Skeletal muscle tissue (tissue), 3 donors: ENCODE measurements at regions not wholly inside any gene's neighbourhood (a gene's known extent, or its start where the extent isn't known, plus 50 kb on each side); places are given as distances from the start of the nearest gene placed in this dataset.

ENCODE experiments used
- H3K27ac ChIP-seq: one replicate; pipeline ENCODE4 v1.7.0; 2013; ENCODE audit warnings: mild to moderate bottlenecking, low read depth, low read length, inconsistent platforms
- H3K27me3 ChIP-seq, 3 donors: one replicate each; pipeline ENCODE4 v1.7.0; 2013; ENCODE audit warnings: low read length in 3 of 3; ENCODE audit not compliant: control insufficient read depth in 3 of 3, insufficient read depth in 3 of 3
- H3K36me3 ChIP-seq, 3 donors: one replicate each; pipeline ENCODE4 v1.7.0; 2013; ENCODE audit warnings: low read length in 3 of 3; ENCODE audit not compliant: control insufficient read depth in 3 of 3, insufficient read depth in 3 of 3
- H3K4me1 ChIP-seq, 3 donors: one replicate each; pipeline ENCODE4 v1.7.0; 2013; ENCODE audit warnings: low read length in 3 of 3, mild to moderate bottlenecking in 3 of 3; ENCODE audit not compliant: control insufficient read depth in 3 of 3, insufficient read depth in 3 of 3
- H3K4me3 ChIP-seq, 3 donors: one replicate each; pipeline ENCODE4 v1.7.0; 2013; ENCODE audit warnings: low read length in 3 of 3
- H3K9ac ChIP-seq, 3 donors: one replicate each; pipeline ENCODE4 v1.7.0; 2013; ENCODE audit warnings: low read length in 3 of 3, mild to moderate bottlenecking in 3 of 3, moderate library complexity in 2 of 3, low read depth in 1 of 3
- H3K9me3 ChIP-seq, 3 donors: one replicate each; pipeline ENCODE4 v1.7.0; 2013; ENCODE audit warnings: low read length in 3 of 3; ENCODE audit not compliant: control insufficient read depth in 3 of 3
- donor health status: Osteomylitis.

GRCh38 chr14:104388011-104388521, 191.5 kb upstream of the C14orf180 start:
- no peaks in the 10 kb centered on the region for H3K36me3 ChIP-seq
- peaks cover 0 to 11% (median 0%) of the 10 kb centered on the region in 3 donors for H3K4me1 ChIP-seq
- no peak overlapping the region for H3K9ac ChIP-seq
- no peak overlapping the region for H3K27ac ChIP-seq
- no peaks in the 10 kb centered on the region for H3K9me3 ChIP-seq
- H3K4me3 ChIP-seq: no peak overlapping the region
- H3K27me3 ChIP-seq: peaks cover 19 to 31% (median 23%) of the 10 kb centered on the region in 3 donors

- Histone ChIP-seq H3K4me1 (peaks cover 1 to 13% (median 3%) of the 10 kb centered on the region in 3 donors), H3K36me3 (no peaks in the 10 kb centered on the region), H3K9me3 (no peaks in the 10 kb centered on the region), H3K9ac (no peak overlapping the region), H3K27me3 (peaks cover 17 to 28% (median 26%) of the 10 kb centered on the region in 3 donors), H3K4me3 (no peak overlapping the region), H3K27ac (no peak overlapping the region)
These were observed 190.8 kb upstream of the C14orf180 start for GRCh38 chr14:104388541-104389325.

- H3K27me3 ChIP-seq: peaks cover 10 to 23% (median 23%) of the 10 kb centered on the region in 3 donors
- H3K4me1 ChIP-seq: peaks cover 6 to 14% (median 7%) of the 10 kb centered on the region in 3 donors
- H3K4me3 ChIP-seq: no peak overlapping the region
- no peak overlapping the region for H3K9ac ChIP-seq
- H3K27ac ChIP-seq: no peak overlapping the region
- no peaks in the 10 kb centered on the region for H3K36me3 ChIP-seq
- H3K9me3 ChIP-seq: no peaks in the 10 kb centered on the region
These were observed 190.0 kb upstream of the C14orf180 start for GRCh38 chr14:104389326-104390220.

GRCh38 chr14:104390221-104390931, 189.2 kb upstream of the C14orf180 start:
- H3K27ac ChIP-seq: no peak overlapping the region
- peaks cover 9 to 19% (median 10%) of the 10 kb centered on the region in 3 donors for H3K4me1 ChIP-seq
- no peak overlapping the region for H3K9ac ChIP-seq
- H3K36me3 ChIP-seq: no peaks in the 10 kb centered on the region
- no peak overlapping the region for H3K4me3 ChIP-seq
- no peaks in the 10 kb centered on the region for H3K9me3 ChIP-seq
- H3K27me3 ChIP-seq: peaks cover 12 to 23% (median 19%) of the 10 kb centered on the region in 3 donors

GRCh38 chr14:104390941-104391901, 188.3 kb upstream of the C14orf180 start:
- Histone ChIP-seq H3K9me3 (no peaks in the 10 kb centered on the region), H3K4me1 (peaks cover 9 to 20% (median 10%) of the 10 kb centered on the region in 3 donors), H3K9ac (no peak overlapping the region), H3K36me3 (no peaks in the 10 kb centered on the region), H3K4me3 (no peak overlapping the region), H3K27ac (no peak overlapping the region), H3K27me3 (peaks cover 12 to 23% (median 12%) of the 10 kb centered on the region in 3 donors)

- Histone ChIP-seq H3K27ac (no peak overlapping the region), H3K27me3 (peaks cover 8 to 22% (median 12%) of the 10 kb centered on the region in 3 donors), H3K4me3 (no peak overlapping the region), H3K36me3 (no peaks in the 10 kb centered on the region), H3K4me1 (peaks cover 9 to 20% (median 10%) of the 10 kb centered on the region in 3 donors), H3K9ac (no peak overlapping the region), H3K9me3 (no peaks in the 10 kb centered on the region)
These were observed 187.6 kb upstream of the C14orf180 start for GRCh38 chr14:104392001-104392395.

- peaks cover 8 to 17% (median 12%) of the 10 kb centered on the region in 3 donors for H3K27me3 ChIP-seq
- H3K9me3 ChIP-seq: no peaks in the 10 kb centered on the region
- H3K4me1 ChIP-seq: peaks cover 9 to 18% (median 10%) of the 10 kb centered on the region in 3 donors
- no peaks in the 10 kb centered on the region for H3K36me3 ChIP-seq
- H3K4me3 ChIP-seq: no peak overlapping the region
- no peak overlapping the region for H3K27ac ChIP-seq
- no peak overlapping the region for H3K9ac ChIP-seq
These were observed 187.0 kb upstream of the C14orf180 start for GRCh38 chr14:104392396-104393198.

DNA sequence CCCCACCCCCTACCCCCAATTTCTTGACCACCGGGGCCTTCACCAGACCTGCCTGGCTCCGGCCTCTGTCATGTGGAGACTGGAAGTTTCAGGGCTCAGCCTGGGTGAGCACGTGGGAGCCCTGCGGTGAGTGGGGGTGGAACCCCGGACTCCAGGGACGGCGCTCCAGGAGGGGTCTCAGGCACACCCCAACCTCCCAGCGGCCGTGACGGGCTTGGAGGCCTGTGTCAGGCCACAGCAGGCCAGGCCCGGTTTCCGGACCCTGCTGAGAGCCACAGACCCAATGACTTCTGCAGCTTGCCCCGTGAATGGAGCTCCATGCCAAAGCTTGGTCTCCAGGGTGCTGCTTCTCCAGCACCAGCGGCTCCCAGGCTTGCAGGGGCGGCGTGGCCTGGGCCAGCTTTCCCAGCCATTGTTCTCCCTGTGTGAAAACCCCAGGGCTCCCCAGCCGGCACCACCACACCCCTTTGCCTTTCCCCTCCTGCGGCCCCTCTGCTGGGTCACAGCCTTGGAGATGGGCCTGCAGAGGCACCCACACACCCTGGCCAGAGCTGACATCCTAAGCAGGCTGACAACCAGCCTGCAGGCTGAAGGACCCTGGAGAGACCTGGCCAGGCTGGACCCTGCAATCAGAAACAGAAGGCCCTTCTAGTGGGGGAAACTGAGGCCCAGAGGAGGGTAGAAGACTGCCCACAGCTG, 186.2 kb upstream of the C14orf180 start:
- Histone ChIP-seq H3K27ac (no peak overlapping the region), H3K4me1 (peaks cover 9 to 18% (median 10%) of the 10 kb centered on the region in 3 donors), H3K27me3 (peaks cover 8 to 17% (median 12%) of the 10 kb centered on the region in 3 donors)

More for the DNA sequence above, 186.2 kb upstream of the C14orf180 start:
- no peaks in the 10 kb centered on the region for H3K36me3 ChIP-seq
- H3K9me3 ChIP-seq: no peaks in the 10 kb centered on the region
- H3K4me3 ChIP-seq: no peak overlapping the region
- H3K9ac ChIP-seq: no peak overlapping the region
